HTR-8/SVneo (cell line): ENCODE measurements at regions not wholly inside any gene's neighbourhood (a gene's known extent, or its start where the extent isn't known, plus 50 kb on each side); places are given as distances from the start of the nearest gene placed in this dataset.

ENCODE experiments used
- DNase-seq: peaks from one replicate; pipeline ENCODE4 v3.0.0; 2011; ENCODE audit warnings: low spot score, mixed read lengths; ENCODE audit not compliant: insufficient read length
- FAIRE-seq: peaks from 2 replicates; lab custom pipeline; 2011; peaks lifted over from hg19 to GRCh38; lab: Jason Lieb, UNC

DNA sequence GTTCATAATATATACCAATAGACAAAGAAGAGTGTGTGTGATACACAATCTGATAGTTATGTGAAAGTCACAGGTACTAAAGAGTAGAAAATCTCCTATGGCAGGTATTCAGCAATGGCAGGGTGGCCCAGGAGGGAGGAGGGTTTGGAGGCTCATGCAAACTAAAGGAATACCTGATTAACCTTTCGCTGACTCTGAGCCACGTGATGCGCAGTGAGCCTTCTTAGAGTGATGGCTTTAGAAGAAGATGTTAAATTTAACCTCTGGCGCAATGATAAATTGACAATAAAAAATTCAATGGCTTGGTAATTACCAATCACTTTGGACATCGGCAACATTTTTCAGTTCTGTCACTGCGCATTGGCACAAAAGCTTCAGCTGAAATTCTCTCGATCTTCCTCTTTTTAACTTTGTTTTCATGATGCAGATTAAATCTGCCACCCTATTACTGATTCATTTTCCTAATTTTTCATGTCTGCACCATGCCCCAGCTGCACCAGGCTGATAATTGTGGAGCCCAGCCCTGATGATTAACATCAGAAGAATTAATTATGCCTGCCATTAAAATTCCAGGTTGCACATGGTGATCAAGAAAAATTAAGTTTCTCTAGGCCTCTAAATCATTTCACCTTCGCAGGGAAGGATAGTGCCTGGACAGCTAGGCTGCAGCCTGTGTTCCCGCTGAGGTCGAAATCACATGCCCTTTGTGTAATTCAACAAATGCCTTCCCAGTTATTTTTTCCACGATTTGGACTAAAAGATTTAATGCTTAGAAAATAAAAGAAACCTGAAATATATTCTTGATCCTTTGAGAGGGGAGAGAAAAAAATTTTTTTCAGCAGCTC, 250.6 kb upstream of the HNRNPA3 start:
- FAIRE-seq (no peak), DNase-seq (no peak)

DNA sequence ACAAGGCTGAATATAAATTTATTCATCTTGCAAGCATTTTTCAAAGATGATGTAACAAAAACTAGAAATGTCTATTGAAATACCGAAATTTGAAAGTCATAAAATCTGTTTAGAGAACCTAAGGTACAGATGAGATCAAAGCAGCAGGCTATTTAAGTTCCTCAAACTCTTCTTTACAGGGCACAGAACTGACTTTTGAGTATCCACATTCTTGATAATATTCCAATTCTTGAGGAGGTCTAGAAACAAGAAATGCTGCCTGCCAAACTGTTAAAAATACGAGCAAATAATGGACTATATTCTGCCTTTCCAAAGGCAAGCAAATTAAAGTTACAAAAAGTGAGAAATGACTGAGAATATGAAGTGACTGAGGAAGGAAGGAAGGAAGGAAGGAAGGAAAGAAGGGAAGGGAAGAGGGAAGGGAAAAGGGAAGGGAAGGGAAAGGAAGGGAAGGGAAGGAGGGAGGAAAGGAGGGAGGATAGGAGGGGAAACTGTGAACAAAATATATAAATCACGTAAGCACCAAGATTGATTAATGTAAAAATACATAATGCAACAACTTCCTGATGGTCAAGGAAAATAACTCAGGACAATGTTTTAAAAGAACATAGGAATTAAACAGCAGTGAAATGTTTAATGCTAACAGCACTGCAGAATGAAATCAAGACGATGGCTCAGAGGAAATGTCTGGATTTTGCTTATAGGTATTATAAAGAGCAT, 248.9 kb upstream of the HNRNPA3 start:
- FAIRE-seq (no peak), DNase-seq (no peak)

GRCh38 chr2:176967911-176968450, 244.6 kb upstream of the HNRNPA3 start:
- FAIRE-seq: no peak

DNA sequence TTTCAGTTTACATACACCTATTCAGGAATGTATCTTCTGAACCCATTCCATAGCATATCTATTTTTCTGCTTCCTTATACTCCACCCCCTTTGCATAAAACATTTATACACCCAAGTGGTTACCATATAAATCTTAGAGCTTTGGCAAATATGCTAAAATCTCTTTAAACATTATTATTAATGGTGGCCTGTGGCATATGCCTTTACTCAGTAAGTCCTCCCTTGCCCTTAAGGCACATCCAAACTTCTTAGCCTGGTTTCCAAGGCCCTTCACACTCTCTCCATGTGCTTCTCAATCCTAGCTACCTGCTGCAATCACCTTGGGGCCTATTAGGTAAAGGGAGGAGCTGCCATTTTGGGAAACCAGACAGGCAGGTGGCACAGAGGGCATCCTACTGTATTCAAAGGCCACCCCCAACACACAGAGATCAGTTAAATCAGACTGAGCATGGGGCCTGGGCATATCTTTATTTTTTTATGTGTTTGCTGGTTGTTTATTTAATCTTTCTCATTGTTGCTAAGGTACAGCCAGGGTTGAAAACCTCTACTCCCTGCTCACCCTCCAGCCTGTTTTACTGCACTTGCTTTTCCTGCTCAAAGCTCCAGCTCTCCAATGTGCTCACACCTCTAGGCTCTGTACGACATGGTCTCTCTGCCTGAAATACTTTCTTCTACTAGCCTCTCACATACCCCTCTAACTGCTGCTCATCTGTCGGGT, 242.8 kb upstream of the HNRNPA3 start:
- FAIRE-seq: no peak
- no peak for DNase-seq

More at GRCh38 chr2:176967911-176968450, 244.6 kb upstream of the HNRNPA3 start:
- no peak for DNase-seq

DNA sequence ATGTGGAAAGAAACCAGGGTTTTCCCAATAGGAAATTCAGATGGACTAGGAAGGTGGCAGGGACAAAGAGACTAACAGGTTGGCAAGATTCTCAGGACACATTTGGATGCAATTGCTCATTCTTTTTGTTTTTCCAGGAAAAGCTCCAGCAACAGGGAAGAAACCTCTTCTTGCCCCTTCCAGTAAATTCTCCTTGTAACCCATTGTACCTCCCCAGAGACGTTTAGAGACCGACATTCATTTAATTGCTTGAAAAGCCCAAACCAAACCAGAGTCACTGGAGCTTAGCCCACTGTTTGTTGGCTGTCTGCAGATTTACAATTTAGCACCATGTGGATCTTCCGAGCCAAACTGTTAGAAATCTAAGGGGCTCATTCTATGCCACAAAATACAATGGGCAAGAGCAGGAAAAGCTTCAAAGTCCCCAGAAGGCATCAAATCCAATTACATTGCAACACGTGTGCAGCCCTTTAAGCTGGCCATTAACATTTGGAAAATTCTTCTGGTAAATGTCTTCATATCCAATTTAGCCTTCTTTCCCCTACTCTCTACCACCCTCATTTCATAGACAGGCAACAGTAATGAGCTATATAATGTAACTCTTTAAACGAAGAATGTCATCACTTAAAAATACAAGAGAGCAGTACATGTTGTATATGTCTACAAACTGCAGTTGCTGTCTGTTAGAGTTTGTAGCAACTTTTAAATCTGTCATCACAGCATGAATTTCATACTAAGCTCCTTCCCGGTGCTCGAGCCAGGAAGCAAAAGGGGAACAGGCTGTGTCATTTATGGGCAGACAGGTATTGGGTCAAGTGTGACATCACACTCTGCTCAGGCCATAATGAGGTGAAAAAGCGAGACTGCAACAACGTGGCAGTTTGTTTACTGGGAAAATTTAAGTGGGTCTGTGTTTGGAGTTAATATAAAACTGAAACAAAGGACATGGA, 235.6 kb upstream of the HNRNPA3 start:
- no peak for FAIRE-seq

DNA sequence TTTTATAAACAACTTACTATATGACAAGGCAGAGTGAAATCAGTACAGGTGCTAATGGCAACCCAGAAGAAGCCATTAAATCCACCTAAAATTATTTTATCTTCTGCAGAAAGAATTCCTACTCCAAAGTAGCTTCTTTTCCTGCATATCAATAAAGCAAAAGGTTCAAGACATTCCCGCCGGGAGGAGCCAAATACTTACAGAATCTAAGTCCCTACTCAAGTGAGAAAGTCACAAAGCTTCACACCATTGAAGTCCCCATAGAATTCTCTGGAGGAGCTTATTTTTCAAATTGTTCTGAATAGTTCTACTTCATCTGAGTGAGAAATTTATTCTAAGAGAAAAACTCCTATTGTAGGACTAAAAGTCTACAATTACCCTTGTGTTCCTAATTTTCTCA, 233.7 kb upstream of the HNRNPA3 start:
- FAIRE-seq: no peak
- DNase-seq: no peak

More for the DNA sequence above, 235.6 kb upstream of the HNRNPA3 start:
- no peak for DNase-seq

DNA sequence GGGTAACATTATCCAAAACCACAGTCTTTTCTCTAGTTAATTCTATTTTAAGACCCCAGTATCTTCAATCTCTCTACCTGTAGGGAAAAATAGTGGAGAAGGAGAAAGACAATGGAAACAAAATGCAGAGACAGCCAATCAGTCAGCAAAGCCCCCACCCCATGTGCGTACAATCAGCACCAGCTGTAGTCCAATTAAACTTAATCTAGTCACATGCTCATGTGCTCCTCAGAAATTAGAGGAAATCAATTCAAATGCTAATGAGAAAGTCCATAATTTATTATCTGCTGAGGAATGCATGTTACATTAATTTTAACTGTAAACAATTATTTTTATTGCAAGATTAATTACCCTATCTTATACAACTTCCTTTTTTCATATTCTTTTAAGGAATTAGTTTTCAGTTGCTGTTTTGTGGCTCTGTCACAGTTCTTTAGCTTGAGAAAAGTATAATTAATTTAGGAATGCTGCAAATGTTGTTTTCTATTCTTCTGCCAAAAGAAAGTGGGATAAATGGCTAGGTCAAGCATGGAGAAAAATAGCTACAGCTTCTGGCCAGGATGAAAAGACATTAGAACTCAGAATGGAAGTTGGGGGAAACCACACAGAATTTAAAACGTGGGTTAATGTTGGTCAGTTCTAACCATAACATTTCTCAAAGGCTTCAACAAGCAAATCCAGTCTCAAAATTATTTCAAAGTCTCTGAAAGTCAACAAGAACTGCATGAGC, 232.4 kb upstream of the HNRNPA3 start:
- DNase-seq (no peak), FAIRE-seq (no peak)

DNA sequence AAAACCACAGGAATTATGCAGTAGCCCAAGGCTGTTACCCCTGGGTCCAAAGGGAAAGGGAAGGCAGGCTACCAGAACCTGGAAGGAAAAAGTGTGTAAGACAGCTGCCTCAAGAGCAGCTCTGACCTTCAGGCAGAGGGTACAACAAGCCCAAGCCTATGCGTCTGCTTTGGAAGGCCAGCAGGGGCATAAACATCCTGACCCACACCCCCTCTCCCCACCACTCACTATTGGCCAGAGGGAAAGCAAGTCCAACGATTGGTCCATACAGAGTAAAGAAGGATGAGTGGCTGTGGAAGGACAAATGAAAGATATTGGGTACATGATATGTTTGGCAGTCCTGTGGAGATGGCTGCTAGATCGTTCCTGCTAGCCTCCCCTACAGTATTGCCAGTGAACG, 227.6 kb upstream of the HNRNPA3 start:
- FAIRE-seq: no peak
- DNase-seq: no peak

GRCh38 chr2:176985871-176986270, 226.7 kb upstream of the HNRNPA3 start:
- DNase-seq (no peak), FAIRE-seq (no peak)

DNA sequence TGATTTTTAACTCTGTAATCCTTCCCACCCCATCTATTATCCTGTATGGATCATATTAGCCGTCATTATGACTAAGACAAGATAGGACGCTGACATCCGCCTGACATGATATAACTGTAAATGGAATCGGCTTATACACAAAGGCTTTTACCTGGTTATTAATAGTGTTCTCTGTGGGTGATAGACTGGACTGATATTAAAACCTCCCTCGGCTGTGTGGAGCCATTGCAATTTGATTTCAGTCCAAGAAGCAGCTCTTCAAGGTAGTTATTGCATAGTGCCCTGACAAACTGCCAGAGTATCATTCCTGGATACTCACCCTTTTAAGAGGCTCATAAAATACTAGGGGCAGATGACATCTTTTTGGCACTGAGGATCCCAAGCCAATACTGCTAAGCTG, 226.1 kb upstream of the HNRNPA3 start:
- no peak for DNase-seq
- FAIRE-seq: no peak

DNA sequence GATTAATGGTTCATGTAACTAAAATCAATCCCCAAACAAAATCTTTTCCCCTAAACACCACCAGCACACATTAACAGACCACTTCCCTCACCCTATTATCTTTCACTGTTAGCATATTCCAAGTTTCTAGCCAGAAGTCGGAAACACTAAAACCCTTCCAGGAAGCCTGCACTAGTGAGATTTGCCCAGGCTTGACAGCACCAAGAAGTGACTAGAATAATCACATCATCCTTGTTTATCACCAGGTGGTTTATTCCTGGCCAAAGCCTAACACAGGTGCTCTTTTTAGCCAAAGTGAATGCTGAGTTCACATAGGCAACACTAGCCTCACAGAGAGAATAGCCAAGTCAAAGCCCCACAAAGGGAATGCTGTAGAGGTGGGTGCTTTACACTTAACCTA, 221.2 kb upstream of the HNRNPA3 start:
- DNase-seq (no peak), FAIRE-seq (no peak)

DNA sequence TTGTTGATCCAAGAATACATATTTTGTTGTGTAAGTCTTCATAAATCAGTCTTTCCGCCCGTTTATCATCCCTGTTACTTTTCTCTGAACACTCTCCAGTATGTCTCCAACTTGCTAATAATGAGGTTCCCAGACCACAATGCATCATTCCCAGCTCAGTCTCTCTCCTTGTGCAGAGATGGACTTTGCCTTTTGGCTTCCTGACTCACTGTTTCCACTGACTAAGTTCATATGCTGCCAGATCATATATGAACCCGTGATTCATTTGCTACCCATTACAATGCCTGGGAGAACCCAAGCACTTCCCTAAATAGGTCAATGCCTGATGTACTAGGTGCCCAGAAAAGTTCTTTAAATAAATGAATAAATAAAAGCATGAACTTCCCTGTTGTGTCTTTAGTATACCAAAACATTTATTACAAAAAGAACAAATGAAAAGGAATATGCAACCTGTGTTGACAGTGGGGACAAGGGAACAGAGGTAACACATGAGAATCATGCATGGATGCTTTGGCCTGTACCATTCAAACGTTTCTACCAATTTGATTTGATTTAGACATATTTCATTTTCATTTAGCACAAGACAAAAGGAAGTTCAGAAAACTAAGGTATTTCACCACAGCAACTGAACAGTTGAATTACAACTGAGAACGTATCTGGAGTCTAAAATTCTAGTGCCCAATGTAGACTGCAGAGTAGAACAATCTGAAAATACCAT, 215.4 kb upstream of the HNRNPA3 start:
- DNase-seq (no peak), FAIRE-seq (no peak)

GRCh38 chr2:176997792-176998169, 214.8 kb upstream of the HNRNPA3 start:
- DNase-seq: no peak
- FAIRE-seq: no peak

GRCh38 chr2:176999301-176999700, 213.3 kb upstream of the HNRNPA3 start:
- DNase-seq (no peak), FAIRE-seq (no peak)

DNA sequence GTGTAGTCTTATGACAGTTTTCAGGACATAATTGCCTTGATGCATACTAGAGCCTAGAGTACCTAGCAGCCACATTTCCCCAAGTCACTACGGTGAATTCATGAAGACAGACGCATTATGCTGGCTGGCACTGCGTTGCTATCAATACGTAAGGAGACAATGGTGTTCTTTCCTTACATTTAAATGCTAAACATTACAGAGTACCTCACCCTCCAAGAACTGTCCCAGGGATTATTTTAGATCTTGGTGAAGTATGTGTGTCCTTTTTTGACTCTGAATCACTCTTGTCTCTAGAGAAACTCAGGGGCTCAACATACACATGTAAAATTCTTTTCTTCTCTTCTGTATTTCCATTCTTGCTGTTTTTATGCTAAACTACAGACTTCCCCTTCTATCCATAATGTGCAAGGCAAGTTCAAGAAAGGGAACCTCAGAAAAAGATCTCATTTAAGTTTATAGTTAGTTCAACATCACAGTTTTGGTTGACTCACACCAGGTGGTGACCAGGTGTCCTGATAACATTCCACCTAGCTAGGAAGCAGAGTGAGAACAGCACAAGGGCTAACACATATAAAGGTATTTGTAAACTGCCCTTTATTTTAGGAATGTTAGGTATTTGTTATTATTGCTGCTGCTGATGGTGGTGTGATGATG, 212.4 kb upstream of the HNRNPA3 start:
- FAIRE-seq (no peak), DNase-seq (no peak)

DNA sequence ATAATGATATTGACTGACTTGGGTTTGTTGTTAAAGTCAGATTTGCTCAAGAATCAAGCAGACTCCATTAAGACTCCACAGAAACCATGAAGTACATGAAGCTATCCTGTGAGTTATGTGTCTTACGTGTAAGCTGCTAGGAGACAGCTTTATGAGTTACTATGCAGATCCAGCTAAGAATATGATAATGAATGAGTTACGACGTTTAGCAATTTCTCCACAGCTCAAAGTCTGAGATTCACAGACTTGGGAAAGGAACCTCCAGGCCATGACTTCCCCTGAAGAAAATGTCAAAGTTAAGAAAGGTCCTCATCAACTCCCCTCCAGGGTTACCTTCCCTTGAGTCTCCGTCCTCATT, 211.9 kb upstream of the HNRNPA3 start:
- no peak for DNase-seq
- no peak for FAIRE-seq

- FAIRE-seq: no peak
- DNase-seq: no peak
Observed at GRCh38 chr2:177001334-177001733, 211.3 kb upstream of the HNRNPA3 start.

- no peak for DNase-seq
- no peak for FAIRE-seq
Observed at GRCh38 chr2:177002983-177003382, 209.6 kb upstream of the HNRNPA3 start.
